ENCODE measurements at regions not wholly inside any gene's neighbourhood (a gene's known extent, or its start where the extent isn't known, plus 50 kb on each side); places are given as distances from the start of the nearest gene placed in this dataset.

DNA sequence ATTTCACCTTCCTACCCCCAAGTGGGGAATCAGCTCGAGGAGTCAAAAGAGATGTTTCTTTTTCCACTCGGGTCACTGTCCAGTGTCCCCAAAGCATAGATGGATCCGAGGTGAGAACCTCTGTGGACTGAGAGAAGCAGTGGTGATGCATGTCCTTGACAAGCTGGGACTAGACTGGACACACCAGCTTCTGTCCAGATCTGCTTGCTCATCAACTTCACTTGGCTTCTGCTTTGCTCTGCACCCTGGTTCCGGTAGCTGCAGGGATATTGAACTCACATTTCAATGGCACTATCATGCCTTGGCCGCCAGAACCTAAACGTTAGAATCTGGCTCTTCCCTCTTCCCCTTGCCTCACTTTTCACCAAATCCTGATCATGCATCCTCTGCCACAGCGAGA lies 50.3 kb upstream of the CXCL12 start:
- DNase-seq (ENCODE audit: low read depth), result no peak

GRCh38 chr10:44436240-44436639 lies 51.3 kb upstream of the CXCL12 start:
- no peak for DNase-seq (ENCODE audit: low read depth)

GRCh38 chr10:44437840-44438511 lies 53.1 kb upstream of the CXCL12 start:
- DNase-seq (ENCODE audit: low read depth), result no peak

DNA sequence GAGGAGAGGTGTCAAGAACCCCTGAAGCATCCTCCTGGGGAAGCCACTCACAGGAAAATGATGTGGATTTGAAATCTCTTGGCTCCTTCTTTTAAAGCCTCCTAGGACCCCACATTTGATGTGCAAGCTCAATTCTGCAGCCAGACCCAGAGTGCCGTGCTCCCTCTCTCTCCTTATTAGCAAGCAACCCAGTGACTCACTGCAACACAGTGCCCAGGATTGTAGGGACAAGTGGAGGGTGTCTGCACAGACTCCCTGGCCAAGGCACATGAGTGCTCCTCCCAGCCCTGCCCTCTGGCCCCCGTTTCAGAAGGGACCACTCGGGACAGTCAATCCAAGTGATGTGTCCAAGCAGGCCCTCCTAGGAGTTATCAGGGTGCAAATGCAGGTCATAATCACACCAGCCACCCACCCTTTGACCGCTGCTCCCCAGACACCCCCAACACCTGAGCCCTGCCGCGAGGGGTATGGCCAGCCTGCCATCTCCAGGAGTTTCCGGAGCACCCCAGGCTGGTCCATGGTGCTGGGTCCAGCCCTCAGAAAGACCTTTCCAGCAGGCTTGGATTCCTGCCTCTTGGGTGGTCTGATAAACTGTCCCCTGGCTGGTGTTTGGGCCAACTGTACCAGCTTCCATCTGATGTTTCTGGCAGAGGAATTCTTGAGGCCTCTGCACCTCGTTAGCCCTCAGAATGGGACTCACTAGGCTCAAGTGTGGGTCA lies 54.5 kb upstream of the CXCL12 start:
- DNase-seq (ENCODE audit: low read depth), result no peak

DNA sequence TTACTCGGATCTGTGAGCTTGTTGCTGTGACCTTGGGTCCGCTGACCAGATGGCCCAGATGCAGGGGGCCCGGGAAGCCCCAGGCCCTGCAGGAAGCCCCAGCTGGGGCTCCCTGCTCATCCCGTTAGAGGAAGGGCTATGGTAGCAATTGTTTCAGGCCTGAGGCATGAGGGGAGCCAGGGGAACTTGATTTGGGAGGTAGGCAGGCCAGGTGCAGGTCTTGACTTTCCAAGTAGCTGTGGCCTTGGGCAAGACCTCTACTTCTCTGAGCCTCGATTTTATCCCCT lies 55.0 kb upstream of the CXCL12 start:
- DNase-seq (ENCODE audit: low read depth), result no peak

DNA sequence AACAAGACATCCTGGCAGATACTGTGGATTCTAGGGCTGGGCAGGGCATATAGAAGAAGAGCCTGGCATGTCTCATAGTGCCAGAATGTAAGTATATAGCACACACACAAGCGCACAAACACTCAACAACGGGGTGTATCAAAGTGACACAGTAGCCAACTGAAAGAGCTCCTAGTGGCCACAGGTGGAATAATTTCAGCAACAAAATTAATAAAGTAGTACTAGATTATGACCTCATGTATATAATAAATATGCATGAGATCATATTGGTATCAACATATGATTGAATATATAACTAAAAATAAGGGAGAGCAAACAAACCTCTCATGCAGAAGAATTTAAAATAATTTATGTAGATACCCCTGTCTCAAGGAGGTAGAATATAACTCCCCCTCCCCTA lies 72.4 kb upstream of the CXCL12 start:
- no peak for DNase-seq (ENCODE audit: low read depth)

- DNase-seq (ENCODE audit: low read depth), result no peak
These were observed 73.9 kb upstream of the CXCL12 start for GRCh38 chr10:44458671-44459413.

DNA sequence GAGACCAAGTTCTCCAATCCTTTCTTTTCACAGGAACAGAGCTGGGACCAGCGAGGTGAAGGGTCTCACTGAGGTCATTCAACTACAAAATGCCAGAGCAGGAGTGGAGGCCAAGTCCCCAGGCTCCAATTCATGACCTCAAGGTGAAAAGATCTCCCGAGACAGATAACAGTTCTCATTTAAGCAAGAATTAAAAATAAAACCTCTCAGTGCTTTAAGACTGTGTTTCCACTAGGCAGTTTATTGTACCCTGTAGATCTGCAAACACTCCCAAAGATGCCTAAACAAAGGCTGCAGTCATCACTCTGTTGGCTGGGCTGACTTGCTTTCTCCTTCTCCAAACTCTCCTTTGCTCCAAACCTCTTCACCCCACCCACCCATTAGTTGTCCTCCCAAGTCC lies 74.8 kb upstream of the CXCL12 start:
- no peak for DNase-seq (ENCODE audit: low read depth)

DNA sequence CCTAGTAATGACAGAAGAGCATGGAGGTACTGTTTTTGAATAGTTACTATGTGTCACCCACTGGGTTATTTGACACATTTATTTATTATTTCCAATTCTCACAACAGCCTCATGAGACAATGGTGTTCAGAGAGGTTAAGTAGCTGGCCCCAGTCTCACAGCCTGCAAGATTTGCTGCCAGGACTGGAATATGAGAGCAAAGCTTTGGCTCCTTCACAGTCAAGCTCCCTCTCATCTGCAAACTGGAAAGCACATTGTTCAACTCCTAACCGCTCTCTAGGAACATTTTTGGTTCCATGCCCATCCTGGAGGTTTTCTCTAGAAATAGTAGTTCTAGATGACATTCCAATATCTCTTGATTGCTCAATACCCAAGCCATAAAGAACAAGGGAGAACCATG lies 75.5 kb upstream of the CXCL12 start:
- no peak for DNase-seq (ENCODE audit: low read depth)

DNA sequence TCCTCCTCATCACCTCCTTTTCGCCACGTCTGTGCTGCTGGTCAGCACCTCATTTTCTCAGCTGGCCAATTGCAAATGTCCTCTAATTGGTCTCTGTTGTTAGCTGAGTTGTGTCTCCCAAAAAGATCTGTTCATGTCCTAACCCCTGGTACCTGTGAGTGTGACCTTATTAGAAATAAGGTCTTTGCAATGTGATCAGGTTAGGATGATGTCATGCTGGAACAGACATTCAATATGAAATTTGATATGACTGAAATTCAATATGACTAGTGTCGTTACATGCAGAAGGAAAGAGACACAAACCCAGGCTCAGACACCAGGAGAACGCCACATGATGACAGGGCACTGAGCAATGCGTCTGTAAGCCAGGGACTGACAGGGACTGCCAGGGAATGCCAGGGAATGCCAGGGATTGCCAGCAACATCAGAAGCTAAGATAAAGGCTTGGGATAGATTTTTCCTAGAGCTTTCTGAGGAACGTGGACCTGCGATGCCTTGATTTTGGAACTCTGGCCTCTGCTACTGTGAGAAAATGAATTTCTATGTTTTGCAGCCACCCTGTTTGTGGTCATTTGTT lies 77.5 kb upstream of the CXCL12 start:
- DNase-seq (ENCODE audit: low read depth), result no peak

GRCh38 chr10:44463511-44464121 lies 78.7 kb upstream of the CXCL12 start:
- DNase-seq (ENCODE audit: low read depth), result no peak

DNA sequence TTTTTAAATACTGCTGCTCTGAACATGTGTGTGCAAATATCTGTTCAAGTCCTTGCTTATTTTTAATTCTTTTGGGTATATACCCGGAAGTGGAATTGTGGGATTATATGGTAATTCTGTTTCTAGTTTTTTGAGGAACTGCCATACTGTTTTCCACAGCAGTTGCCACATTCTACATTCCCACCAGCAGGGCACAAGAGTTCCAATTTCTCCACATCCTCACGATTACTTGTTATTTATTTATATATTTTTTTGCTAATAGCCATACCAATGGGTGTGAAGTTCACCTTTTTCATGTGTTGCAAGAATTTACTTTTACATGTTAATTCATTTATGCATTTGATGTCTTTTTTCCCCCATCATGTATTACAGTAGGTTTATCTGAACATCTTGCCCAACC lies 79.6 kb upstream of the CXCL12 start:
- DNase-seq (ENCODE audit: low read depth), result no peak

DNA sequence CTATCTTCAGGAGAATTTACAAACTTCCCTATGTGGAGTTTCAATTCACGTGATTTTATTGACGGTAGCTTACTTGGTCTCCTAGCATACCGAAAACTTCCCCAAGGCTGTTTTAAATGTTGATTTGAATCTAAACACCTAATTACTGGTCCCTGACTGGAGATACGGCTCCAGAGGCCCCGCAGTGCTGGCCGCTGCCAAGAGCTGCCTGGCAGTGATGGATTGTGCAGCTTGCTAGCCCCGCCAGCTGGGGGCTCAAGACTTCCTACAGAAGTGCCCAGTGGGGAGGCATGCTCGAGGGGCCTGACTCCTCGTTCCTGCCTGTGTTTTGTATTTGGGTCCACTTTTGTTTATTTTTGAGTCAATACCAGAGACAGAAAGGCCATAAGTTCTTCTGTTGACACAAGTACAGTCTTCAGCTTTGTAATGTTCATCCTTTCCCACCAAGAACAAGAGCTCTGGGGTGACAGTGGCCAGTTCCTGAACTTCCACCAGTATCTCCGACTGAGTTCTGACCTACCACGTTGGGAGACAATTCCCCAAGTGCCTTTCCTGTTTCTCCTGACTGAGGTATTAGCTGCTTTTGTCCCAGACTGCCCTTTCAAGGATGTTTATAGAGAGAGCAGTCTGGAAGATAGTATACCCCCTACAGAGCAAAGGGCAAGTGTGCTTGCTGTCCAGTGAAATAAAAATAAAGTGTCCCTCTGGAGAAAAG lies 80.7 kb upstream of the CXCL12 start:
- DNase-seq (ENCODE audit: low read depth), result no peak

- no peak for DNase-seq (ENCODE audit: low read depth)
These were observed 81.3 kb upstream of the CXCL12 start for GRCh38 chr10:44466236-44466635.

- no peak for DNase-seq (ENCODE audit: low read depth)
These were observed 82.2 kb upstream of the CXCL12 start for GRCh38 chr10:44467090-44467489.

- DNase-seq (ENCODE audit: low read depth), result no peak
These were observed 83.0 kb upstream of the CXCL12 start for GRCh38 chr10:44467900-44468299.

- DNase-seq (ENCODE audit: low read depth), result no peak
These were observed 83.6 kb upstream of the CXCL12 start for GRCh38 chr10:44468525-44468924.

DNA sequence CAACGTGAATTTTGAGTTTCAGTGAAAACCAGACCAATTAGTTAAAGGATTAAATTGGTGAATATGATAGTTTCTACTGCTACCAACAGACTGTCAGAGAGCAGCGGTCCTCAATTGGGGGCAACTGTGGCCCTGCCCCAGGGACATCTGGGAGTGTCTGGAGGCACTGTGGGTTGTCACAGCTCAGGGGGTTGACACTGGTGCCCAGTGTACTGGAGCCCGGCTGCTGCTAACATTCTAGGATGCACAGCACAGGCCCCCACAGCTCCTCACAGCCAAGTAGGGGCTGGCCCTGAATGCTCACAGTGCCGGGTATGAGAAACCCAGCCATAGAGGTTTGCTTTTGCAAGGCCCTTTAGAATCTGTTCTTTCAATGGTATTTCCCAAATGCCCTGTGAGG lies 84.1 kb upstream of the CXCL12 start:
- DNase-seq (ENCODE audit: low read depth), result no peak

GRCh38 chr10:44470784-44471183 lies 85.9 kb upstream of the CXCL12 start:
- DNase-seq (ENCODE audit: low read depth), result no peak

DNA sequence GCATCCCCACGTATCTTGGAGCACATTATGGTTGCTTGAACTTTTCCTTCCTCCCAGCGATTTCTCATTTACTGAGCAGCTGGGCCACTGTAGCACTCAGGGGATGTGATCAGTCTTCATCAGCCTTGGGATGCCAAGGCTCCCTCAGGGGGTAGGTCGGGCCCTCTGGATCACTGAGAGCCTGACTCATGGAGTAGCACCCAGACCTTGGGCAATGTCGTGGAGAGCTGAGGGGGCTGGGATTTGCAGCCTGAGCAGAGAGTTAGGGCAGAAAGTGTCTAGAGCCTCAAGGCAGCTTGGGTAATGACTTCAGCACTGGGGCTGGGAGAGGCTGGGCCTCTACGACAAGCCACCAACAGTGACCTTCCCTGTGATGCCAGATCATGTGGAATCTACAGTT lies 86.5 kb upstream of the CXCL12 start:
- DNase-seq (ENCODE audit: low read depth), result no peak

GRCh38 chr10:44473146-44473545 lies 88.2 kb upstream of the CXCL12 start:
- DNase-seq (ENCODE audit: low read depth), result no peak

DNA sequence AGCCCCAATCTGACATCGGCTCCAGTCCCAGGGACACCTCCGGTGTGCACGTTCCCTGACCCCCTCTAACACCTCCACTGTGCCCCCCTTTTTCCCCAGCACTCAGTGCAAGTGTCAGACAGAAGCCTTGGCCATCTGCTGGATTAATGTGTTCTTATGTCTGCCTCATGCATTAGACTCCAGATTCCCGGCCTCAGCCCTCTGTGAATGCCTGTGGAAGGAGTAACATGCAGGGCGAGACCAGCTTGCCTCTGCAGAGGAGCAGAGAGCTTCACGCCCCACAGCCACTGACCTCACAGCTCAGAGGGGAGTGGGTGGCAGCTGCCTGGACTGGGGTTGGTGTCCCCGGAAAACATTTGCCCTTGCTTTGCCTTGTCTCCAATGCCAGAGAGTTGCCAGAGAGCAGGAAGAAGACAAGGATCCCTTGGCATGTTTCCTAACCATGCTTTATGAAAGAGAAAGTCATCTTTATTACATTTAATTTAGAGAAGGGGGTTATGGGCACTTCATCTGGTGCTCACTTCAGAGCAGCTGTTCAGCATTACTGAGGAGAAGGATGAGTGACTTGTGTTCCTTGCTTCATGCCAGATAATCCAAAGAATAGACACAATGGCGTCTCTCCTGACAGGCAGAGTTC lies 91.6 kb upstream of the CXCL12 start:
- DNase-seq (ENCODE audit: low read depth), result no peak

Data from stimulated activated CD8-positive, alpha-beta memory T cell treated with anti-CD3 and anti-CD28 coated beads, Interleukin-15, amount 100 ng/mL, for 1 hour (primary cell).